ENCODE measurements at regions not wholly inside any gene's neighbourhood (a gene's known extent, or its start where the extent isn't known, plus 50 kb on each side); places are given as distances from the start of the nearest gene placed in this dataset.

GRCh38 chr7:98755138-98755898 lies 114.5 kb downstream of the TMEM130 start:
- Histone ChIP-seq H3K27me3 (ENCODE audit: insufficient read depth, low read depth, low read length) (no peaks in the 10 kb centered on the region), H3F3A (ENCODE audit: insufficient read depth, low read length, poor library complexity, severe bottlenecking) (no peaks in the 10 kb centered on the region), H3K9me3 (ENCODE audit: low read length) (no peaks in the 10 kb centered on the region), H2AFZ (ENCODE audit: low read depth, low read length) (no peak overlapping the region), H3K79me2 (replicated peaks; ENCODE audit: insufficient read depth, low read length) (no peaks in the 10 kb centered on the region), H3K4me3 (ENCODE audit: low read length) (no peak overlapping the region), H3K9me2 (ENCODE audit: insufficient read depth, low read length) (no peaks in the 10 kb centered on the region), H3K27ac (ENCODE audit: low read length) (no peak overlapping the region), H3K9ac (ENCODE audit: low read length) (no peak overlapping the region), H3K36me3 (ENCODE audit: insufficient read depth, low read length) (no peaks in the 10 kb centered on the region), H3K4me2 (ENCODE audit: low read length) (no peak overlapping the region), H4K20me1 (ENCODE audit: insufficient read depth) (no peaks in the 10 kb centered on the region)
- TF ChIP-seq POLR2AphosphoS5 (IDR thresholded peaks at IDR 0.05), result no peak
- no peak for TF ChIP-seq SMC3 (conservative IDR thresholded peaks at IDR 0.05; ENCODE audit: poor library complexity)
- no peak for TF ChIP-seq CTCF (IDR thresholded peaks at IDR 0.05; ENCODE audit: poor library complexity, severe bottlenecking)
- no peak for TF ChIP-seq RAD21 (conservative IDR thresholded peaks at IDR 0.05)

GRCh38 chr7:98758157-98758556 lies 111.7 kb downstream of the TMEM130 start:
- Histone ChIP-seq H3K9me2 (ENCODE audit: insufficient read depth, low read length) (no peaks in the 10 kb centered on the region), H3K4me2 (ENCODE audit: low read length) (no peak overlapping the region), H3K27ac (ENCODE audit: low read length) (no peak overlapping the region), H3K9ac (ENCODE audit: low read length) (no peak overlapping the region), H3K4me3 (ENCODE audit: low read length) (no peak overlapping the region), H3K27me3 (ENCODE audit: insufficient read depth, low read depth, low read length) (no peaks in the 10 kb centered on the region), H3K36me3 (ENCODE audit: insufficient read depth, low read length) (no peaks in the 10 kb centered on the region), H3K9me3 (ENCODE audit: low read length) (no peaks in the 10 kb centered on the region), H4K20me1 (ENCODE audit: insufficient read depth) (no peaks in the 10 kb centered on the region), H3K79me2 (replicated peaks; ENCODE audit: insufficient read depth, low read length) (no peaks in the 10 kb centered on the region), H2AFZ (ENCODE audit: low read depth, low read length) (no peak overlapping the region), H3F3A (ENCODE audit: insufficient read depth, low read length, poor library complexity, severe bottlenecking) (no peaks in the 10 kb centered on the region)
- TF ChIP-seq CTCF (IDR thresholded peaks at IDR 0.05; ENCODE audit: poor library complexity, severe bottlenecking), result no peak
- TF ChIP-seq RAD21 (conservative IDR thresholded peaks at IDR 0.05), result no peak
- TF ChIP-seq SMC3 (conservative IDR thresholded peaks at IDR 0.05; ENCODE audit: poor library complexity), result no peak
- TF ChIP-seq TAF1 (IDR thresholded peaks at IDR 0.05; ENCODE audit: low read depth), result no peak
- TF ChIP-seq MXI1 (conservative IDR thresholded peaks at IDR 0.05; ENCODE audit: poor library complexity, severe bottlenecking), result no peak
- no peak for TF ChIP-seq REST (IDR thresholded peaks at IDR 0.05; ENCODE audit: borderline replicate concordance)
- TF ChIP-seq EP300 (conservative IDR thresholded peaks at IDR 0.05; ENCODE audit: poor library complexity, severe bottlenecking), result no peak
- TF ChIP-seq EZH2 (IDR thresholded peaks at IDR 0.05; ENCODE audit: borderline replicate concordance, insufficient read depth, low read length, poor library complexity, severe bottlenecking), result no peak
- no peak for TF ChIP-seq POLR2AphosphoS5 (IDR thresholded peaks at IDR 0.05)

Data from neural cell (in vitro differentiated cells).